HCT116 (cell line): ENCODE measurements at regions not wholly inside any gene's neighbourhood (a gene's known extent, or its start where the extent isn't known, plus 50 kb on each side); places are given as distances from the start of the nearest gene placed in this dataset.
"Not testable (repeated sequence)": the region's sequence is repeated elsewhere in the genome, so short reads cannot be mapped to it uniquely, and the experiment has no call there.

ENCODE experiments used
- ATAC-seq: fragments of 200-7000 bp; cut with Tn5 transposase; 2 replicates; pipeline ENCODE4 v1.9.1; 2020; ENCODE audit warnings: mild to moderate bottlenecking, moderate library complexity
- BruUV-seq: library from RNA; stranded (reverse); fragments of 400-500 nt; replicated peaks from 2 replicates; lab custom pipeline; 2021; lab: Mats Ljungman, UMichigan
- CTCF ChIA-PET: fragments of 300-600 bp; sonication (Branson Sonifier 250); formaldehyde crosslinking; loops from one replicate; lab custom pipeline; 2021; ENCODE audit warnings: antibody characterized with exemption; lab: Charles Lee
- POLR2A ChIA-PET: fragments of 300-600, 350-600 bp; sonication (Branson Sonifier 250); formaldehyde crosslinking; loops from one replicate; lab custom pipeline; 2021; ENCODE audit warnings: antibody characterized with exemption; lab: Charles Lee
- RAD21 ChIA-PET, 2 experiments: fragments of 300-600 bp; sonication (Branson Sonifier 250); formaldehyde crosslinking; loops; one replicate each; lab custom pipeline; 2023; ENCODE audit warnings: low total read pairs in 2 of 2; ENCODE audit not compliant: uncharacterized antibody in 2 of 2, unreplicated experiment in 2 of 2, low non-redundant PET in 1 of 2; lab: Charles Lee
- DNase-seq: peaks from one replicate; pipeline ENCODE4 v3.0.0-alpha.2; 2010; ENCODE audit warnings: low read depth, low spot score
- H2AFZ ChIP-seq: fragments of 200-600 bp; shearing (Covaris generic), sonication (generic); 2 replicates; pipeline ENCODE4 v1.6.1; 2017; ENCODE audit warnings: low read depth, mixed run types, mixed read lengths, antibody characterized with exemption, low read length; ENCODE audit not compliant: poor library complexity, severe bottlenecking
- H3K27ac ChIP-seq: 2 replicates; pipeline ENCODE4 v1.5.1; 2012; ENCODE audit warnings: low read depth, low read length
- H3K27me3 ChIP-seq: fragments of 200-600 bp; sonication (generic); 2 replicates; pipeline ENCODE4 v1.6.1; 2016; ENCODE audit warnings: mixed run types, low read length, mixed read lengths; ENCODE audit not compliant: insufficient read depth
- H3K36me3 ChIP-seq, 2 experiments: fragments of 200-500 bp in 1 of 2; fragments of 200-600 bp in 1 of 2; sonication (Bioruptor generic) in 1 of 2; sonication (generic) in 1 of 2; 2 replicates each; pipeline versions ENCODE4 v1.5.1 to v1.6.1; 2014 to 2016; ENCODE audit warnings: low read length in 2 of 2, inconsistent platforms in 1 of 2, mixed read lengths in 1 of 2, mixed run types in 1 of 2; ENCODE audit not compliant: insufficient read depth in 2 of 2, control insufficient read depth in 1 of 2
- H3K4me1 ChIP-seq, 2 experiments: fragments of 200-600 bp in 1 of 2; sonication (generic) in 1 of 2; 2 replicates each; pipeline versions ENCODE4 v1.5.1 to v1.6.1; 2012 to 2017; ENCODE audit warnings: low read length in 2 of 2, inconsistent platforms in 1 of 2, mild to moderate bottlenecking in 1 of 2, mixed read lengths in 1 of 2, mixed run types in 1 of 2, moderate library complexity in 1 of 2; ENCODE audit not compliant: insufficient read depth in 2 of 2, control insufficient read depth in 1 of 2
- H3K4me2 ChIP-seq: fragments of 200-600 bp; sonication (generic); 2 replicates; pipeline ENCODE4 v1.6.1; 2017; ENCODE audit warnings: mixed run types, low read length, mixed read lengths
- H3K4me3 ChIP-seq, 2 experiments: fragments of 200-600 bp in 1 of 2; sonication (generic) in 1 of 2; replicated peaks in 1 of 2; 2 replicates each; pipeline ENCODE4 v1.5.1; 2011 to 2016; ENCODE audit warnings: low read length in 2 of 2, control low read depth in 1 of 2, low read depth in 1 of 2, mild to moderate bottlenecking in 1 of 2, mixed read lengths in 1 of 2, mixed run types in 1 of 2
- H3K79me2 ChIP-seq: fragments of 200-600 bp; sonication (generic); 2 replicates; pipeline ENCODE4 v1.6.1; 2017; ENCODE audit warnings: mild to moderate bottlenecking, mixed run types, low read length, moderate library complexity, mixed read lengths; ENCODE audit not compliant: insufficient read depth
- H3K9ac ChIP-seq: fragments of 200-600 bp; sonication (generic); 2 replicates; pipeline ENCODE4 v1.6.1; 2016; ENCODE audit warnings: low read length, mixed read lengths
- H3K9me2 ChIP-seq: fragments of 200-600 bp; sonication (generic), shearing (Covaris generic); 2 replicates; pipeline ENCODE4 v1.6.1; 2017; ENCODE audit warnings: mixed run types, mild to moderate bottlenecking, moderate library complexity; ENCODE audit not compliant: insufficient read depth
- H3K9me3 ChIP-seq, 2 experiments: fragments of 200-500 bp in 1 of 2; fragments of 200-600 bp in 1 of 2; sonication (Bioruptor generic) in 1 of 2; sonication (generic) in 1 of 2; 2 replicates each; pipeline ENCODE4 v1.6.1; 2014 to 2017; ENCODE audit warnings: low read length in 2 of 2, mixed read lengths in 2 of 2, inconsistent platforms in 1 of 2, low read depth in 1 of 2, mild to moderate bottlenecking in 1 of 2, mixed run types in 1 of 2, moderate library complexity in 1 of 2; ENCODE audit not compliant: control insufficient read depth in 1 of 2, insufficient read depth in 1 of 2
- H4K20me1 ChIP-seq: fragments of 200-600 bp; sonication (generic), shearing (Covaris generic); 2 replicates; pipeline ENCODE4 v1.6.1; 2017; ENCODE audit warnings: mixed run types, mild to moderate bottlenecking, moderate library complexity; ENCODE audit not compliant: insufficient read depth
- CTCF ChIP-seq, 3 experiments: fragments of 200-600 bp in 1 of 3; sonication (generic) in 1 of 3; IDR thresholded peaks in 2 of 3; conservative IDR thresholded peaks in 1 of 3; 2 replicates each; pipeline ENCODE4 v1.5.1; 2012 to 2017; ENCODE audit warnings: low read depth in 2 of 3, low read length in 2 of 3, antibody characterized with exemption in 1 of 3, borderline replicate concordance in 1 of 3, control low read depth in 1 of 3, mild to moderate bottlenecking in 1 of 3, mixed read lengths in 1 of 3, mixed run types in 1 of 3, moderate library complexity in 1 of 3; ENCODE audit not compliant: insufficient read depth in 1 of 3
- EGR1 ChIP-seq: IDR thresholded peaks from 2 replicates; pipeline ENCODE4 v1.6.1; 2012; ENCODE audit warnings: low read depth
- EZH2 ChIP-seq: fragments of 200-600 bp; sonication (generic); IDR thresholded peaks from 2 replicates; pipeline ENCODE4 v1.6.1; 2017; ENCODE audit warnings: antibody characterized with exemption, mixed run types
- MAX ChIP-seq: IDR thresholded peaks from 2 replicates; pipeline ENCODE4 v1.6.1; 2012
- POLR2A ChIP-seq: IDR thresholded peaks from 2 replicates; pipeline ENCODE4 v1.7.0; 2011; ENCODE audit warnings: borderline replicate concordance; ENCODE audit not compliant: insufficient read depth, insufficient read length; ENCODE audit errors: extremely low read depth
- REST ChIP-seq: IDR thresholded peaks from 2 replicates; pipeline ENCODE4 v1.6.1; 2012; ENCODE audit warnings: low read depth
- SP1 ChIP-seq: IDR thresholded peaks from 2 replicates; pipeline ENCODE4 v1.6.1; 2012; ENCODE audit warnings: low read depth
- SRF ChIP-seq: IDR thresholded peaks from 2 replicates; pipeline ENCODE4 v1.6.1; 2012; ENCODE audit warnings: low read depth
- TCF7L2 ChIP-seq: IDR thresholded peaks from 2 replicates; pipeline ENCODE4 v1.7.0; 2011; ENCODE audit warnings: borderline replicate concordance, inconsistent platforms; ENCODE audit not compliant: insufficient read depth, insufficient read length; ENCODE audit errors: extremely low read depth
- ZBTB33 ChIP-seq: IDR thresholded peaks from 2 replicates; pipeline ENCODE4 v1.6.1; 2011; ENCODE audit warnings: mild to moderate bottlenecking, low read length, moderate library complexity; ENCODE audit not compliant: insufficient replicate concordance; ENCODE audit errors: extremely low read depth
- ZNF274 ChIP-seq: fragments of 200-500 bp; sonication (Bioruptor generic); IDR thresholded peaks from 2 replicates; pipeline ENCODE4 v1.6.1; 2014; ENCODE audit warnings: mild to moderate bottlenecking, low read depth, low read length, inconsistent platforms
- intact Hi-C: fragments of 100-400 bp; cut with micrococcal nuclease; formaldehyde crosslinking; loops from 2 replicates; pipeline ENCODE4 v1.10.0; 2022

GRCh38 chr20:53763707-53764414, 170.2 kb upstream of the ZNF217 start:
- no peaks in the 10 kb centered on the region for H3K36me3 ChIP-seq
- no peaks in the 10 kb centered on the region for H3K9me2 ChIP-seq
- no peak overlapping the region for H3K9ac ChIP-seq
- H2AFZ ChIP-seq = no peak overlapping the region
- ChIA-PET CTCF (no interaction called here), RAD21 (no interaction called here), POLR2A (no interaction called here)
- H3K4me2 ChIP-seq = no peak overlapping the region
- H4K20me1 ChIP-seq = no peaks in the 10 kb centered on the region
- H3K4me1 ChIP-seq = peaks cover 0 to 3% of the 10 kb centered on the region in 2 experiments; a peak in 3 of 4 replicates
- intact Hi-C loops = no loop called here
- TF ChIP-seq POLR2A (no peak), ZBTB33 (no peak), SRF (no peak), MAX (no peak), CTCF (IDR thresholded peaks at IDR 0.05 in 2 of 3, conservative IDR thresholded peaks at IDR 0.05 in 1 of 3; ENCODE audit: borderline replicate concordance in 1 of 3, insufficient read depth in 1 of 3, low read depth in 2 of 3, low read length in 2 of 3) (no peak), EGR1 (no peak), EZH2 (no peak), ZNF274 (no peak), TCF7L2 (no peak), REST (no peak), SP1 (no peak)
- no TSS peak for BruUV-seq
- H3K27me3 ChIP-seq = no peaks in the 10 kb centered on the region
- no peak overlapping the region for H3K4me3 ChIP-seq
- no peaks in the 10 kb centered on the region for H3K9me3 ChIP-seq
- DNase-seq (no peak), ATAC-seq (no peak)
- H3K27ac ChIP-seq = no peak overlapping the region
- H3K79me2 ChIP-seq = no peaks in the 10 kb centered on the region

- H3K27ac ChIP-seq, POLR2A ChIA-PET, CTCF ChIA-PET, intact Hi-C loops, H3K9ac ChIP-seq, H2AFZ ChIP-seq, H3K4me3 ChIP-seq, ATAC-seq, H3K79me2 ChIP-seq, H3K9me3 ChIP-seq, RAD21 ChIA-PET, BruUV-seq, H3K4me2 ChIP-seq, H3K36me3 ChIP-seq, DNase-seq, H3K27me3 ChIP-seq, H4K20me1 ChIP-seq, H3K9me2 ChIP-seq, H3K4me1 ChIP-seq: not testable (repeated sequence)
These were observed 168.8 kb upstream of the ZNF217 start for GRCh38 chr20:53762423-53762798.
